ENCODE measurements at regions not wholly inside any gene's neighbourhood (a gene's known extent, or its start where the extent isn't known, plus 50 kb on each side); places are given as distances from the start of the nearest gene placed in this dataset.

- no peak for TF ChIP-seq CTCF (IDR thresholded peaks at IDR 0.05)
- TF ChIP-seq POLR2A (IDR thresholded peaks at IDR 0.05), result no peak
Measured at GRCh38 chr2:155815275-155815674, 517.2 kb downstream of the NR4A2 start.
